K562 (cell line): ENCODE measurements at regions not wholly inside any gene's neighbourhood (a gene's known extent, or its start where the extent isn't known, plus 50 kb on each side); places are given as distances from the start of the nearest gene placed in this dataset.

Experiments
- ATAC-seq: fragments of 200-7000 bp; cut with Tn5 transposase; 3 replicates; pipeline ENCODE4 v1.9.1; 2020; ENCODE audit warnings: moderate library complexity
- BruUV-seq: library from RNA; stranded (reverse); fragments of 400-500 nt; replicated peaks from 2 replicates; lab custom pipeline; 2021; lab: Mats Ljungman, UMichigan
- CTCF ChIA-PET: fragments of 300-600 bp; formaldehyde crosslinking; extraction: SDS; loops from one replicate; lab custom pipeline; 2021; ENCODE audit warnings: low intra/inter-chr PET ratio; lab: Yijun Ruan, JAX
- POLR2A ChIA-PET: fragments of 300-600, 350-650 bp; sonication (Branson Sonifier 250); formaldehyde crosslinking; extraction: SDS; loops from one replicate; lab custom pipeline; 2021; ENCODE audit warnings: antibody characterized with exemption, inconsistent platforms; lab: Yijun Ruan, JAX
- DNase-seq, 4 experiments: peaks; one replicate each; pipeline versions ENCODE4 v3.0.0 to v3.0.0-alpha.2; 2011 to 2018; ENCODE audit warnings: low spot score in 3 of 4, mixed read lengths in 3 of 4; ENCODE audit errors: extremely low read depth in 1 of 4
- FAIRE-seq: peaks from 2 replicates; lab custom pipeline; 2011; peaks lifted over from hg19 to GRCh38; lab: Jason Lieb, UNC
- H2AFZ ChIP-seq: 2 replicates; pipeline ENCODE4 v1.6.0; 2011; ENCODE audit warnings: low read depth, low read length, control low read depth, inconsistent platforms
- H3K27ac ChIP-seq: fragments of 200-600 bp; 3 replicates; pipeline ENCODE4 v1.8.0; 2011; ENCODE audit warnings: low read depth, mild to moderate bottlenecking, control low read depth, inconsistent platforms, low read length, moderate library complexity, mixed read lengths; ENCODE audit errors: extremely low read depth
- H3K27me3 ChIP-seq, 2 experiments: fragments of 300-600 bp in 1 of 2; 2 replicates in 1 of 2; 3 replicates in 1 of 2; pipeline versions ENCODE4 v1.6.0 to v1.8.0; 2011; ENCODE audit warnings: inconsistent platforms in 2 of 2, low read length in 2 of 2, mild to moderate bottlenecking in 1 of 2, mixed read lengths in 1 of 2, moderate library complexity in 1 of 2; ENCODE audit not compliant: control insufficient read depth in 2 of 2, insufficient read depth in 2 of 2
- H3K36me3 ChIP-seq: fragments of 300-600 bp; 3 replicates; pipeline ENCODE4 v1.8.0; 2011; ENCODE audit warnings: mild to moderate bottlenecking, low read length, inconsistent platforms; ENCODE audit not compliant: control insufficient read depth, insufficient read depth
- H3K4me1 ChIP-seq, 2 experiments: fragments of 200-600 bp in 1 of 2; replicated peaks in 1 of 2; 2 replicates in 1 of 2; 3 replicates in 1 of 2; pipeline versions ENCODE4 v1.5.1 to v1.8.0; 2011; ENCODE audit warnings: inconsistent platforms in 2 of 2, low read length in 2 of 2, mild to moderate bottlenecking in 1 of 2, mixed read lengths in 1 of 2, moderate library complexity in 1 of 2; ENCODE audit not compliant: control insufficient read depth in 2 of 2, insufficient read depth in 2 of 2
- H3K4me2 ChIP-seq: 2 replicates; pipeline ENCODE4 v1.6.1; 2011; ENCODE audit warnings: low read length, control low read depth, inconsistent platforms, mixed read lengths; ENCODE audit not compliant: insufficient read depth
- H3K4me3 ChIP-seq: fragments of 200-600 bp; sonication (generic), shearing (Covaris generic); 2 replicates; pipeline ENCODE4 v1.5.1; 2016; ENCODE audit warnings: control low read depth, inconsistent platforms
- H3K79me2 ChIP-seq: fragments of 200-600 bp; 3 replicates; pipeline ENCODE4 v1.8.0; 2011; ENCODE audit warnings: low read length, inconsistent platforms; ENCODE audit not compliant: control insufficient read depth, insufficient read depth
- H3K9ac ChIP-seq, 2 experiments: 2 replicates each; pipeline versions ENCODE4 v1.6.0 to v1.6.1; 2011; ENCODE audit warnings: low read depth in 2 of 2, low read length in 2 of 2, control low read depth in 1 of 2, inconsistent platforms in 1 of 2, mild to moderate bottlenecking in 1 of 2, mixed read lengths in 1 of 2; ENCODE audit not compliant: insufficient read depth in 1 of 2
- H3K9me1 ChIP-seq: one replicate; pipeline ENCODE4 v1.6.0; 2011; ENCODE audit warnings: inconsistent platforms, mild to moderate bottlenecking, low read length, moderate library complexity; ENCODE audit not compliant: control insufficient read depth, insufficient read depth
- H3K9me3 ChIP-seq: replicated peaks from 2 replicates; pipeline ENCODE4 v1.5.1; 2011; ENCODE audit warnings: low read depth, low read length, inconsistent platforms; ENCODE audit not compliant: control insufficient read depth, insufficient read depth
- H4K20me1 ChIP-seq: replicated peaks from 2 replicates; pipeline ENCODE4 v1.6.1; 2011; ENCODE audit warnings: low read length, inconsistent platforms, mixed read lengths; ENCODE audit not compliant: control insufficient read depth, insufficient read depth
- IRF2 ChIP-seq: sonication (generic); formaldehyde crosslinking; IDR thresholded peaks from 2 replicates; pipeline ENCODE4 v1.8.1; 2022; ENCODE audit warnings: mild to moderate bottlenecking, missing genetic modification reagents
- KDM5B ChIP-seq: fragments of 200-600 bp; sonication (generic); IDR thresholded peaks from 2 replicates; pipeline ENCODE4 v1.6.1; 2012; ENCODE audit warnings: low read depth, mild to moderate bottlenecking, moderate library complexity, low read length, control low read depth, inconsistent platforms; ENCODE audit not compliant: insufficient replicate concordance
- OTX1 ChIP-seq: fragments of 450-650 bp; formaldehyde crosslinking; IDR thresholded peaks from 2 replicates; pipeline ENCODE4 v1.4.0; 2022; ENCODE audit warnings: mild to moderate bottlenecking
- PTRF ChIP-seq: fragments of 450-650 bp; IDR thresholded peaks from 2 replicates; pipeline ENCODE4 v1.6.1; 2016; ENCODE audit warnings: mild to moderate bottlenecking, missing genetic modification characterization, missing compliant biosample characterization
- SMAD2 ChIP-seq: fragments of 150-350 bp; IDR thresholded peaks from 2 replicates; pipeline ENCODE4 v1.6.1; 2014; ENCODE audit warnings: low read depth, mild to moderate bottlenecking, low read length
- SPI1 ChIP-seq: IDR thresholded peaks from 2 replicates; pipeline ENCODE4 v1.6.1; 2011; ENCODE audit warnings: low read depth, low read length, control low read depth, borderline replicate concordance
- TRIM25 ChIP-seq: fragments of 450-650 bp; IDR thresholded peaks from 2 replicates; pipeline ENCODE4 v1.7.0; 2016; ENCODE audit warnings: borderline replicate concordance
- ZNF140 ChIP-seq: fragments of 250-450 bp; sonication (Bioruptor Pico); IDR thresholded peaks from 2 replicates; pipeline ENCODE4 v1.8.0; 2021; ENCODE audit warnings: moderate library complexity, mild to moderate bottlenecking, inconsistent platforms
- ZNF561 ChIP-seq: fragments of 450-650 bp; formaldehyde crosslinking; conservative IDR thresholded peaks from 2 replicates; pipeline ENCODE4 v1.4.0; 2020; ENCODE audit warnings: mild to moderate bottlenecking, moderate library complexity
- WGBS: fragments of 100-300 bp; shearing (Covaris generic); methylation state at CpG from one replicate; pipeline ENCODE4 v1.1.6; 2016; ENCODE audit warnings: low coverage, mixed read lengths; ENCODE audit not compliant: insufficient coverage; ENCODE audit errors: missing lambda C conversion rate; 5-methylcytosine and 5-hydroxymethylcytosine counted together
- in situ Hi-C: fragments of 300-500 bp; cut with MboI; formaldehyde crosslinking; loops from 4 replicates; pipeline ENCODE4 v1.15.0; 2018; ENCODE audit warnings: inconsistent platforms, mixed read lengths
- intact Hi-C: fragments of 100-400 bp; cut with micrococcal nuclease; formaldehyde crosslinking; loops from 2 replicates; pipeline ENCODE4 v1.14.2; 2022

- in situ Hi-C loops, result no loop called here
- DNase-seq, result no peak
- ChIA-PET POLR2A (no interaction called here), CTCF (no interaction called here)
- Histone ChIP-seq H3K4me3 (no peak overlapping the region), H3K36me3 (no peaks in the 10 kb centered on the region), H3K27ac (no peak overlapping the region), H3K4me1 (no peaks in the 10 kb centered on the region), H3K79me2 (no peaks in the 10 kb centered on the region), H2AFZ (no peak overlapping the region), H3K4me2 (no peak overlapping the region), H4K20me1 (no peaks in the 10 kb centered on the region), H3K9ac (no peak overlapping the region), H3K9me1 (no peaks in the 10 kb centered on the region), H3K9me3 (no peaks in the 10 kb centered on the region), H3K27me3 (no peaks in the 10 kb centered on the region)
- intact Hi-C loops, result no loop called here
- no TSS peak for BruUV-seq
- TF ChIP-seq KDM5B, result no peak
- no peak for TF ChIP-seq SMAD2
- no peak for TF ChIP-seq PTRF (tag)
- TF ChIP-seq OTX1 (CRISPR knock-in tag), result no peak
- ATAC-seq, result no peak
- no peak for FAIRE-seq
These were observed 343.0 kb downstream of the SLITRK2 start for GRCh38 chrX:146160443-146161203.

- Histone ChIP-seq H3K36me3 (no peaks in the 10 kb centered on the region), H3K9ac (no peak overlapping the region), H3K4me3 (no peak overlapping the region), H3K27me3 (no peaks in the 10 kb centered on the region), H3K4me2 (no peak overlapping the region), H3K27ac (no peak overlapping the region), H3K9me3 (no peaks in the 10 kb centered on the region), H2AFZ (no peak overlapping the region), H3K79me2 (no peaks in the 10 kb centered on the region), H4K20me1 (no peaks in the 10 kb centered on the region), H3K4me1 (no peaks in the 10 kb centered on the region), H3K9me1 (no peaks in the 10 kb centered on the region)
- no TSS peak for BruUV-seq
- WGBS, result 3% methylated on average over 4 of the region's 4 CpGs
- ATAC-seq (no peak), FAIRE-seq (no peak), DNase-seq (no peak)
- intact Hi-C loops (no loop called here), in situ Hi-C loops (no loop called here)
- CTCF ChIA-PET, result no interaction called here
- POLR2A ChIA-PET, result no interaction called here
- TF ChIP-seq ZNF561 (CRISPR knock-in tag), result no peak
- TF ChIP-seq TRIM25, result no peak
- no peak for TF ChIP-seq ZNF140 (CRISPR knock-in tag)
- TF ChIP-seq SPI1, result no peak
- TF ChIP-seq IRF2 (CRISPR knock-in tag), result no peak
- TF ChIP-seq, all 486 proteins: peak for 0
These were observed 356.1 kb downstream of the SLITRK2 start for GRCh38 chrX:146173742-146174141.
